Fibroblast of skin of abdomen (primary cell): ENCODE measurements at regions not wholly inside any gene's neighbourhood (a gene's known extent, or its start where the extent isn't known, plus 50 kb on each side); places are given as distances from the start of the nearest gene placed in this dataset.

ENCODE experiments used
- DNase-seq: peaks from one replicate; pipeline ENCODE4 v3.0.0-alpha.2; 2013

DNA sequence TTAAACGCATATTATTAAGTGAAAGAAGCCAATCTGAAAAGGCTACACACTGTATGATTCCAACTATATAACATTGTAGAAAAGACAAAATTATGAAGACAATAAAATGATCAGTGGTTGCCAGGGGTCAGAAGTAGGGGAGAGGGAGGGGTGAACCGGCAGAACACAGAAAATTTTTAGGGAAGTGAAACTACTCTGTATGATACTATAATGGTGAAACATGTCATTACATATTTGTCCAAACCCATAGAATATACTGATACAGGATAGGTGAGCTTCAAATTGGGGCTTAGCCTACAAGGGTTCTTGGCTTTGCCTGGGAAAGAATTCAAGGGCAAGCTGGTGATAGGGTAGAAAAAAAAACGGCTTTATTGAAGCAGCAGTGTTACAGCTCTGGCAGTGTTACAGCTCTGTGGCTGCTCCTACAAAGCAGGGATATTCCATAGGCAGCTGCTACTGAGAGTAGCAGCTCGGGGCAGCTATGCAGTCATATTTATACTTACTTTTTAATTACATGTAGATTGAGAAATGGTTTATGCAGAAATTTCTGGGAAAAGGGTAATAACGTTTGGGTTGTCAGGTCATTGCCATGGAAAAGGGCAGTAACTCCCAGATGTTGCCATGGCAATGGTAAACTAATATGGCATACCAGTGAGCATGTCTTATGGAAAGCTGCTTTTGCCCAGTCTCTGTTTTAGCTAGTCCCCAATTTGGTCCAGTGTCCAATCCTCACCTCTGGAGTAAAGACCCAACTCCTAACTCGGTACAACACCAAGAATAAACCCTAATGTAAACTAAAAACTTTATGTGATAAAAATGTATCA is 125.1 kb upstream of the SLC25A36 start:
- DNase-seq, result no peak

DNA sequence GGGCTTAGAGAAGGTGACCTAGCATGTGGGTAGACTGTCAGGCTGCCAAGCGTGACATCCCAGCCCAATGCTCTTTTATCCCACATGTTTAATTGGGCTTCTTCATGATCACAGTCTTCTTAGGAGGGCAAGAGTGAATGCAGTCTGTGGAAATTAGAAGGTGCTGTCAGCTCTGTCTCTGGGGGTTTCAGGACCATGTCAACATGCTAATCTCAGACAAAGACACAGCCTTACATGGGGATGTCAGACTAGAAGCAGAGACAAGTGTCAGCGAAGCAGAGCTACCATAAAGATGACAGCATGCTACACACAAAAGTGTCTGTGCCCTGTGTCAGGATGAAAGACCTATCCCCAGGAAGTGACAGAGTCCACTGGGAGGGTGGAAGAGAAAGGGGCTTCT is 120.1 kb upstream of the SLC25A36 start:
- no peak for DNase-seq

DNA sequence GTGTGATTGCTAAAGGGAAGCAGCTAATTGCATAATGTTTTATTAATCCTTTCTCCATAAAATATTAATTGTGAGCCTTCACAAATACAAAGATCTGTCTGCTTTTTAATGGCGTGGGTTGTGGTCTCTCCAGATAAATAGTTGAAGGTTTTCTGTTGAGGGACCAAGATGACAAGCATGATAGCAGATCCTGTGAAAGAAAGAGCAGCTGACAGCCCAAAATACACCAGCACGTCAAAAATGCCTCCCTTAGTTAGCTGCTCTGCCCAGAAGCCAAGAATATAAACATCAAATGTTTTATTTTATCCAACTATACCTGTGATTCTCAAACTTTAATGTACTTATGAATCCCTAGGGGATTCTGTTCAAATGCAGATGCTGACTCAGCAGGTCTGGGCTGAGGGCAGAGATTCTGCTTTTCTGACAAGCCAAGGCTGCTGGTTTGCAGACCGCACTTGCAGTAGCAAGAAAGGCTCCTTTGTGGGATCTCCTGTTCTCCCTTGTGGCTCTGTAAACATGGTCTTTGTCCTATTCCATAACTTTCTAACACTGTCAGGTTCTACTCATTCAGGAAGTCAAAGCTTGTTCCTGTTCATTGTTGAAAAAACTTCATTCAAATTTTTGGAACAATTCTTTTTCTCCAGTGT is 119.1 kb upstream of the SLC25A36 start:
- DNase-seq, result no peak

DNA sequence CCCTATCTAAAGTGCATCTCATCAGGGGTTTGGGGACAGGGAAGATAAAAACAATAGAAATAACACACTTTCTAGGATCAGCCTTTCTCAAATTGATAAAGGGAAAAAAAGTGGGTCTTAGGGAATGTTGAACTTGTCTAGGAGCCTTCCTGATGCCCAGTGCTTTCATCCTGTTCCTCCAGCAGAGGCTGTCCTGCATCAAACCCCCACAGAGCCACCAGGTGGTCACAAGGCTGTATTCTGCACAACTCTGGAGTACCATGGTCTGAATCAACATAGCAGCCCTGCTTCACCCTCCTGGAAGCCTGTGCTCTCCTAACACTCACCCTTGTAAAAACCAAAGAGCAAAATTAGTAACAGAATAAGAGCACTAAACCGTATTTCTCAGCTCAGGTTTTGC is 118.5 kb upstream of the SLC25A36 start:
- DNase-seq, result no peak

DNA sequence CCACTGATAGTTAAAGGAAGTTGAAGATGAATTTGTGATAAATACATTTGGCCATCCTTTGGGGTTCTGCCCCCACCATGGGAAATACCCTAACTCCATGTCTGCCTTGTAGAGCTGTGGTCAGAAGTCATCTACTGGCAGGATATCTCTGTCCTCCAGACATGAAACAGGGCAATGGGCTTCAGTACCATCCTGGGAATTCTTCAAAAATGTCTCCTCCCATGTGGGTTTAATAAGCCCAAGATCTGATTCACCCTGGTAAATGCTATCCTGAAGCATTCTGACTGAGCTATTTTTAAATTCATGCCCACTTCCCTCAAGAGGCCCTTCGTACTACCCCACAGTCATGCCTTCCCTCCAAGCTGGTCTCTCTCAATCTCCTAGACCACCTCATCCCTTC is 113.7 kb upstream of the SLC25A36 start:
- DNase-seq, result no peak

DNA sequence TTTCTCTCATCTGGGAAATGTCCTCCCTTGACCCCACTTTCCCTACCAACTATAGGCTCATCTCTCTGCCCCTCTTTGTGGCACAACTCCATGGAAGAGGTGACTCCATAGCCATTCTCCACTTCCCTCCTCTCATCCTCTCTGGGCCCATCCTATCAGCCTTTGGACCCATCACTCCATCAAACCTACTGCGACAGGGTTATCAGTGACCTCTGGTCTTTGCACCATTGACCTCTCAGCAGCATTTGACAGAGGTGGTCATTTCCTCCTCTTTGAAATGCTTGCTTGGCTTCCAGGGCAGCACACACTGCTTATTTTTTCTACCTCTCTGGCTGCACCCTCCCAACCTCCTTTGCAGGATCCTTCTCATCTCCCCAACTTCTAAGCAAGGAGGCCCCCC is 113.1 kb upstream of the SLC25A36 start:
- DNase-seq, result no peak

DNA sequence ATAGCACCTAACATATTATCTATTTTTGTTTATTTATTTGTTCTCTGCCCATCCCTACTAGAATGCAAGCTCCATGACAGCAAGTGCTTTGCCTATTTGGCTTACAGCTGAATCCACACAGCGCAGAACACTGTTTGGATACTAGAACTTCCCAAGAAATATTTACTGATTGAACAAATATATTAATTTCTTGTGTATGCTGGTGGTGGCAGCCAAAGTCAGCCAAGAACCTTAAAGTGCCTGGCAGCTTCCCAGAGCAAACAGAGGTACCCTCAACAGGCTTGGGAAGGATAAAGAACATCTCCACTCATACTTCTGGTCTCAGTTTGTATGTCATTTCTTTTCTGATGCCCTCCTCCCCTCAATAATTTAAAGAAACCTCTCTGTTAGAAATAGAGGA is 111.8 kb upstream of the SLC25A36 start:
- DNase-seq, result no peak

DNA sequence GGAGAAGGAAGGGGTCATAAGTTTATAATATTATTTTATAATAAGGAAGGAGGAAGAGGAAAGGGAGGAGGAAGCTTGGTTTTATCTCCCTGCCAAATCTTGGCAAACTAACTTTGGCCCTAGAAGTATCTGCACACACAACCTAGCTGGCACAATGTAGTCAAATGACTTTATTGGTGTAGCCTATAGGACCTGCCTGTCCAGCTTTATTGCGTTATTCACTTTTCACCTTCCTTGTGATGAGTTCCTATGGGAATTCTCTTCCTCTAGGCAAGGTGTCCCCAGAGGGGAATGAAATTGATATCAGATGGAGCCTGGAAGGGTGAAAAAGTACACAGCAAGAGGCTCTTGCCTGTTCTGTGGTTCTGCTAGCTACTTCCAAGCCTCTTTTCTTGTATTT is 111.2 kb upstream of the SLC25A36 start:
- no peak for DNase-seq

DNA sequence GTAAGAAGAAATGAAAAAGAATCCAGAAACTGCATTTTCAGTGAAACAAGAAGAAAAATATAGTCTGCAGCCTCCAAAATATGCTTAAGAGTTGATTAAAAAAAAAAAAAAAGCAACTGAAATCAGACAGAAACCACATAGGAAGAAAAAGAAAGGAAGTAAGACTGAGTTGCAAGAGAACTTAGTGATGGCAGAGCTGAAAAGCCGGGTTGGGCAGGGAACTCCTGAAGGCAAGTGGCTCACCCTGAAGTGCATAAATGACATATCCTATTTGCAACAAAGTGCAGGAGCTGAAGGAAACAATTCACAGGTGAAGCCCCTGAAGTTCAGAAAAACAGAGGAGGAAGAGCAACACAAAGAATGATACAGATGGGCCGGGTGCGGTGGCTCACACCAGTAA is 108.8 kb upstream of the SLC25A36 start:
- DNase-seq, result no peak

DNA sequence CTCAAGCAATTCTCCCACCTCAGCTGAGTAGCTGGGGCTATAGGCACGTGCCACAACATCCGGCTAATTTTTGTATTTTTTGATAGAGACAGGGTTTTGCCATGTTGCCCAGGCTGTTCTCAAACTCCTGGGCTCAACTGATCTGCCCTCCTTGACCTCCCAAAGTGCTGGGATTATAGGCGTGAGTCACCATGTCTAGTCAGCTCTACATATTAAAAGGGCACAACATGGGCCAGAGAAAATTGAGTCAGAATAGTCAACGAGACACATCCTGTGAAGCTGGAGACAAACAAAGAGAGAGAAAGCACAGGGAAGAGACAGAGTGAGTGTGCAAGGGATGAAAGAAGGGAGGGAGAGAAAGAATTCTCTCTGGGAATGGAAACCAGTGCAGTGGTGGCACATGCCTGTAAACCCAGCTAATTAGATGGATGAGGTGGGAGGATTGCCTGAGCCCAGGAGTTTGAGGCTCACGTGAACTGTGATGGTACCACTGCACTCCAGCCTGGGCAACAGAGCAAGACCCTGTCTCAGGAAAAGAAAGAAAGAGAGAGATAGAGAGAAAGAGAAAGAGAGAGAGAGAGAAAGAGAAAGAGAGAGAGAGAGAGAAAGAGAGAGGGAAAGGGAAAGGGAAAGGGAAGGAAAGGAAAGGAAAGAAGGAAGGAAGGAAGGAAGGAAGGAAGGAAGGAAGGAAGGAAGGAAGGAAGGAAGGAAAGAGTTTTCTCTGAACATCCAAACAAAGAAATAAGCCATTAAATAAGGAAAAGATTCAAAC is 107.2 kb upstream of the SLC25A36 start:
- DNase-seq, result no peak

DNA sequence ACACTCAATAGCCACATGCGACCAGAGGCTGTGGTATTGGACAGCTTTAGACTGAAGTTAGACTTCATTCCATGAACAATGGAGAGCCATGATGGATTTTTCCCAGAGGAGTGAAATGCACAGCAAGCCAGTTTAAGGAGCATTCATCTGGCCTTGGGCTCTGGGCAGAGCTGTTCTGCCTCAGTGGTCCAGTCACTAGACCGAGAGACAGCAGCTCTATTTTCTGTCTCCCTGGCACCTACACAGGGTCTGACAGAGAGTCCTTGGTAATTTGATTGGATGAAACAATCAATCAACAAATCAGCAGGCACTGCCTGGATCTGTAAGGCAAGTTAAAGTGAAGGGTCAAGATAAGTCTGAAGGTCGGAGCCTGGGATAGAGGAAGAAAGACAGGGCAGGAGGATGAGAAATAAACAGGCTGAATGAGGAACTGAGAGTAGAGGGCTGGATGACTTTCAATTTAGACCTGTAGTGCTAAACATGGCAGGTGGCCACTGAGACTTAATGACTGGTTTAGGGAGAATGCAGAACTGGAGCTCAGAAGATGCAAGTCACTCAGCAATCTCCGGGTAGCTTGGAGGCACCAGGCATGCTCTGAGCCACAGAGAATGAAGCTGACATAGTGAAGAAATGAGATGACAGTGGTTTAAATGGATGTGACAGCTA is 98.5 kb upstream of the SLC25A36 start:
- no peak for DNase-seq

DNA sequence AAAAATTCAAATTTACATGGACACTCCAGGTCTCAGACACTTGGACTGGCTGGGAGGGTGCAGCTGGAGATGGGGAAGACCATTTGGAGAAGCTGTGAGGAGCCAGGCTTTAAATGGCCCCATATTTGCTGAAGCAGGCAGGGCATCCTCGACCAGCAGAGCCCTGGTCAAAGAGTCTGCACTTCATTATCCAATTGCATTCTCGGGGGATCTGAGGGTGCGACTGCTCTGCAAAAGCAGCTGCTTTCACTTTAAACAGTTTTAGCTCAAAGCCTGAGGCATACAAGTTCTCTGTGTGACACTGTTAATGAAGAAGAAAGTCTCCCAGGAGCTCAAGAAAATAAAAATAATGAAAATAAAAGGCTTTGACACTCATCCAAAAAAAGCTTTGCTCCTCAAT is 98.0 kb upstream of the SLC25A36 start:
- no peak for DNase-seq

DNA sequence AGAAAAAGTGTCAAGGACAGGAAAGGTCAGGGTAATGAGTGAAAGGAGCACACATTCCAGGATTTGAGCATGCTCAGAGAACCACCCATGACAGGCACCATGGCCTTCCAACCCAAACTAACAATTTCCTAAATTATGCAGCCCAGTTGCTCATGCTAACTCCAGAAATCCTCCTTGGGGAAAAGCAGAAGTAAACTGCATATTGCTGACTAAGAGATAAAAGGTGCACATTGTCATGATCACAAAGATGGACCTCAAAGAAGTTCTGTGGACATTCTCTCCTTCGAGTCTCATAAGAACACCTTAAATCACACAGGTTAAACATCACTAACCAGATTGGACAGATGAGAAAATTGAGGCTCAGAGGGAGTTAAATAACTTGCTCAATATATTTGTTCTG is 97.6 kb upstream of the SLC25A36 start:
- no peak for DNase-seq

DNA sequence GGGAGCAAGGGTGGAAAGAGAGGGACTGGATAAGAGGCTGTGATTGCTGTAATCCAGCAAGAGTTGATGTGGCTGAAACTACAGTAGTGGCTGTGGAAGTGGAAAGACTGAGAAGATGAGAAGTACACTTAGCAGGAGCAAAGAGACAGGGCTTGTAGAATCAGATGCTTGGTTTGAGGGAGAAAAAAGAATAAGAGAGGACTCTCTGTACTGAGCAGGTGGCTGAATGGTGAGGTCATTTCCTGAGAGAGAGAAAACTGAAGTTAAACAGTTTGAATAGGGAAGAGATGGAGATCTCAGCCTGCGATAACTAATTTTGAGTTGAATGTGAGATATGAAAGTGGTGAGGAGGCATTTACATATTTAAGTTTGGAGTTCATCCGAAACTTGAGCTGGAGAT is 95.8 kb upstream of the SLC25A36 start:
- DNase-seq, result no peak

DNA sequence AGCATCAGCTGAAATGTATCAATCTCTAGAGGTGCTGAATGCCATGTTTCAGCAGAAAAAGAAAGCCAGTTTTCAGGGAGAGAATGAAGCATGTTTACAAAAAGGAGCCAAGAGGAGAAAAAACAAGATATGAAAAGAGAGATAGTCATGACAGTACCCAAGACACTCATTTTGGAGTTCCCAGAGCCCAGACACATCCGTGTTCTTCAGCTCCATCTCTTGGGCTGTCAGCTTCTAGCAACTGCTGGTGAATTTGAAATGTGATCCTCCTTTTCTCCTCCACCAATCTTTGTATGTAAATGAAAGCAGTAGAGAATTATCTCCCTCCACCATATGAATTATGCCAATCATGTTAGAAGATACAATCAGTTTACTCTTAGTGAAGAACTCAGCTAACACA is 93.0 kb upstream of the SLC25A36 start:
- no peak for DNase-seq

DNA sequence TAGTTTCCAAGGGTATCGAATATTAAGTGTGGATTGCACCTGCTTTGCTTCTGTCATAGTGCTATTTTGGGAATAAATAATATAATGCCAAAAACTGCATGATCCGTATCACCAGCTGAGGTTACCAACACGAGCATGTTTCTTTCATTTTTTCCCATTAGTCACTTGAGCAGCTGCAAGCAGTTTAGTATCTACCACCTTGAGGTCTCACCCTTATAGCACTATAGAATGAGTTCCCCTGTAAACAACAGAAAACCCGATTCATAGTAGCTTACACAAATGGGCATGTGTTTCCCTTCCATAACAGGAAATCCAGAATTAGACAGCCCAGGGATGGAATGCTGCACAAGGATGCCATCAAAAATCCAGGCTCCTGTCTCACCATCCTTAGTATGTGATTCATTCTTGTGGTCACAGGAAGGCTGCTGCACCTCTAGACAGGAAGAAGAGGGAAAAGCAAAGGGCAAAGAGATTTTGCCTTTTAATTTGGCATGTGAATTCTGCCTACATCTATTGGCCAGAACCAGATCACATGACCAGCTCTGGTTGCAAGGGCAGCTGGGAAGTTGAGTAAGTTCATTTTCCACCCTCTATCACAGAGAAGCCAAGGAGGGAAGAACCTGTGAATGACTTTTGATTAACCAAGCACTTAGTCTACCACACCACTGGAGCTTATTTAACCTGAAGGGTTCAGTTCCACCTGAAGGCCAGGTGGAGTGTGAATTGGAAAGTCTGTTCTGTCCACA is 91.3 kb upstream of the SLC25A36 start:
- peak; percentile 12 for DNase-seq

DNA sequence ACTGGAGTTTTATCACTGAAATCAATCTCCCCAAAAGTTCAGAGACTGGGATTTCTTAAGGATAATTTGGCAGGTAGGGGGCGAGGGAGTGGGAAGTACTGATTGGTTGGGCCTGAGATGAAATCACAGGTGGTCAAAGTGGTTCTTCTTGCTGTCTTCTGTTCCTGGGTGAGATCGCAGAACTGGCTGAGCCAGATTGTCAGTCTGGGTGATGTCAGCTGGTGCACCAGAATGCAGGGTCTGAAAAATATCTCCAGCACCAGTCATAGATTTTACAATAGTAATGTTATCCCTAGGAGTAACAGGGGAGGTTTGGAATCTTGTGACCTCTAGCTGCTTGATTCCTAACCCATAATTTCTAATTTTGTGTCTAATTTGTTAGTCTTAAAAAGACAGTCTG is 86.7 kb upstream of the SLC25A36 start:
- no peak for DNase-seq

DNA sequence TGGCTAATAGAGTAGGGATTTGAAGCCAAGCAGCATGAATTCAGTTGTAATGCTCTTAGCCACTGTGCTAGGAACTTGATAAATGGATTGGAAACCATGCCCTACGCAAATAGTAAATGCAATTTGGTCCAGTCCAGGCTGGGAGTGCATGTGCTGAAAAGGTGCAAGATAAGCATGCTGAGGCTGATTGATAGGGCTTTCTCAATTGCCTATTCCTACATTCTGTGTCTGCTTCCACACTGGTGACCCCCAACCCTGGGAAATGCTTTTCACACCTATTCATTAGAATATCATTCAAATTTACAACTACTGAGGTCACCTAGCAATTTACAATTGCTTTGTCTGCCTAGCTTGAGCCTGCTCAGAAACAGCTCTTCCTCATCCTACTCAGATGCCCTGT is 84.7 kb upstream of the SLC25A36 start:
- DNase-seq, result no peak

DNA sequence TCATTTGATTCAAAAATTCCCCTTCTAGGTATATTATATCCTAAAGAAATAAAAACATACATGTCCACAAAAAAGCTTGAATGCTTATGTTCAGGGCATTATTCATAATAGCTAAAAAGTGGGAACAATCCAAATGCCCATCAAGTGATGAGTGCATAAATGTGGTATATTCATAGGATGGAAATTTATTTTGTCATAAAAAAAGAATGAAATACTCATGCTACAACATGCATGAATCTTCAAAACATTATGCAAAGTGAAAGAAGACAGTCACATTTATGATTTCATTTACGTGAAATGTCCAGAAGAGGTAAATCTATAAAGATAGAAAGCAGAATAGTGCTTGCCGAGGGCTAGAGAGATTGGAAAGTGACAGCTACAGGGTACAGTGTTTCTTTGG is 83.6 kb upstream of the SLC25A36 start:
- no peak for DNase-seq

DNA sequence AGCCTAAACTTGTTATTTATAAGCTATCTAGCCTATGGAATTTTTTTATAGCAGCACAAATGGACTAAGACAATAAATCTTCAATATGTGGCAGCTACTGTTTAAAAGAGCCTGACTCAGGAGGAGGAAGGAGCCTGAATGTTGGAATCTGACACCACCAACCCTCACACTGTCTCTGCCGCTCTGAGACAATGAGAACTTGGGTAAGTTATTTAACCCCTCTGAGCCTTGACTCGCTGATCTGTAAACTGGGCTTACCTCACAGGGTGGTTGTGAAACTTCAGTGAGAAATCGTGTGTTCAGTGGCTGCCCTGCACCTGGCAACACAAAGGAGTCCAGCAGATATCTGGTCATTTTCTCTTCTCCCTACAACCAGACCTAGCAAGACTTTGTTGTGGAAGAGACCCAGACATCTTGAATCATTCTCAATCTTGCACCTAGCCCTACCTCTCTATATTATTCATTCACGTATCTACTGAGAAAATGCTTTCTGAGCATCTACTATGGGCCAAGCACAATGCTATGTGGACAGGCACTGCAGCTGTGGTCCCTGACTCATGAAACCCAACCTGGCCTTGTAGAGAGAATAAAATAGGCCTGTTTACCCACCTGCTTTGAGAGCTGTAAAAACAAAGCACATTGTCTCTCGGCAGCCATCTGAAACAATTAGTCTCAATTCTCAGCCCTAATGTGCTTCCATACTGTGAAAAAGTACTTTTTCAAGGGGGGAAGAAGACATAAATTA is 81.9 kb upstream of the SLC25A36 start:
- peak; percentile 27 for DNase-seq

DNA sequence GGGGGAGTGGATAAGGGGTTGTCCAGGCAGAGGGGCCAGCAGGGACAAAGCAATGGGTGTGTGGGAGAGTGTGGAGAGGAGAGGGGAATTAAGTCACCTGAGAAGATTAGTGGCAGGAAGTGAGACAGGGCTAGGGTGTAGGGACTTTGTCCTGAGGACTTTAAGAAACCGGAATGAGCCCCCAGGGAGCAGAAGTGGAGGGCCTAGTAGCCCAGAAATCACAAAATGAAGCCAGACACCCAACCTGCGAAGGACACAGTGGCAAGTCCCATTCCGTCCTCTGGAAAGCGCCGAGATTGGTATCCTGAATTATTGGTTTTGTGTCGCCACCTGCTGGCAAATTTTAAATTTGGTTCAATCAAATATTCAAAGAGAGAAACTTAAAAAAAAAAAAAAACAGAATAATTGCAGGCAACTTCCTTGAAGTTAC is 78.0 kb upstream of the SLC25A36 start:
- peak; percentile 45 for DNase-seq

DNA sequence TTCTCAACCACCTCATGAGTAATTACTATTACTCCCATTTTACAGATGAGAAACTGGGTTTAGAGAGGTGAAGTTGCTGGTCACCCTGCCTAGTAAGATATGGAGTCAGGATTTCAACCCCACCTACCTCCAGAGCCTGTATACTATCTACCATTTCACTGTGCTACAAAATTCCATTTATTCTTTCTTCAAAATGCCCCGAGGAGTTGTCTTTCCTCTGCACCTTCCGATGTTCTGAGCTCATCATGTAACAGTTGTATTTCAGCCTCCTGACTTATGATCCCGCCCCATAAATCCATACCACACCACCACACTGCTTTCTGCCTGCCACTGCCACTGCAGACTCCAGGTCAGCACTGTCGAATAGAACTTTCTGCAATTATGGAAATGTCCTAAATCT is 71.3 kb upstream of the SLC25A36 start:
- no peak for DNase-seq
